Kidney (tissue), 13 donors: ENCODE measurements at regions not wholly inside any gene's neighbourhood (a gene's known extent, or its start where the extent isn't known, plus 50 kb on each side); places are given as distances from the start of the nearest gene placed in this dataset.

Experiments
- DNase-seq, 5 donors: peaks; one replicate each; pipeline ENCODE4 v3.0.0-alpha.2; 2013 to 2020
- FAIRE-seq: peaks from 2 replicates; lab custom pipeline; 2012; peaks lifted over from hg19 to GRCh38; lab: Jason Lieb, UNC
- H3K27ac ChIP-seq, 2 donors: one replicate each; pipeline ENCODE4 v1.7.0; 2013; ENCODE audit warnings: low read depth in 2 of 2, low read length in 2 of 2, inconsistent platforms in 1 of 2
- H3K27me3 ChIP-seq: one replicate; pipeline ENCODE4 v1.7.1; 2013; ENCODE audit warnings: low read length, inconsistent platforms; ENCODE audit not compliant: control insufficient read depth, insufficient read depth
- H3K36me3 ChIP-seq, 3 donors: one replicate each; pipeline versions ENCODE4 v1.7.0 to v1.7.1; 2013; ENCODE audit warnings: low read length in 3 of 3, control low read depth in 1 of 3, inconsistent platforms in 1 of 3; ENCODE audit not compliant: insufficient read depth in 3 of 3, control insufficient read depth in 2 of 3
- H3K4me1 ChIP-seq, 3 donors: one replicate each; pipeline versions ENCODE4 v1.7.0 to v1.7.1; 2013; ENCODE audit warnings: low read length in 3 of 3, inconsistent platforms in 1 of 3, low read depth in 1 of 3; ENCODE audit not compliant: control insufficient read depth in 2 of 3, insufficient read depth in 2 of 3
- H3K4me3 ChIP-seq, 3 donors: one replicate each; pipeline versions ENCODE4 v1.7.0 to v1.8.1; 2013; ENCODE audit warnings: low read length in 3 of 3, control low read depth in 1 of 3, inconsistent platforms in 1 of 3
- H3K9ac ChIP-seq, 3 donors: one replicate each; pipeline versions ENCODE4 v1.7.0 to v1.7.1; 2013; ENCODE audit warnings: low read length in 3 of 3, control low read depth in 1 of 3, inconsistent platforms in 1 of 3
- H3K9me3 ChIP-seq, 3 donors: one replicate each; pipeline versions ENCODE4 v1.7.0 to v1.7.1; 2013; ENCODE audit warnings: low read length in 3 of 3, control low read depth in 1 of 3, inconsistent platforms in 1 of 3; ENCODE audit not compliant: control insufficient read depth in 2 of 3, insufficient read depth in 1 of 3
- CTCF ChIP-seq: IDR thresholded peaks from 3 replicates; pipeline ENCODE4 v1.5.1; 2012; ENCODE audit warnings: mild to moderate bottlenecking, moderate library complexity, borderline replicate concordance; ENCODE audit not compliant: insufficient read depth; ENCODE audit errors: extremely low read depth
- intact Hi-C: fragments of 100-400 bp; cut with DNase I; formaldehyde crosslinking; loops from one replicate; pipeline ENCODE4 v1.11.1; 2022
- donor health status: control.
- donor health status: control.
- donor health status: control.
- donor health status: control.
- donor health status: control.
- donor health status: DM: yes; HTN: yes; CAD: no.
- donor health status: Normal renal cell carcinoma (clear cell type).

GRCh38 chr1:157287462-157287861 is 149.3 kb upstream of the ETV3 start:
- H3K4me3 ChIP-seq, result no peak overlapping the region
- H3K4me1 ChIP-seq, result no peaks in the 10 kb centered on the region
- intact Hi-C loops, result no loop called here
- FAIRE-seq (no peak), DNase-seq (no peak)
- no peak overlapping the region for H3K9ac ChIP-seq
- no peaks in the 10 kb centered on the region for H3K36me3 ChIP-seq
- H3K9me3 ChIP-seq, result no peaks in the 10 kb centered on the region
- no peaks in the 10 kb centered on the region for H3K27me3 ChIP-seq
- TF ChIP-seq CTCF, result no peak
- no peak overlapping the region for H3K27ac ChIP-seq

GRCh38 chr1:157286646-157287420 is 148.6 kb upstream of the ETV3 start:
- DNase-seq (no peak), FAIRE-seq (no peak)
- intact Hi-C loops, result no loop called here
- TF ChIP-seq CTCF, result no peak
- Histone ChIP-seq H3K9ac (no peak overlapping the region), H3K27me3 (no peaks in the 10 kb centered on the region), H3K27ac (no peak overlapping the region), H3K9me3 (no peaks in the 10 kb centered on the region), H3K4me1 (no peaks in the 10 kb centered on the region), H3K4me3 (no peak overlapping the region), H3K36me3 (no peaks in the 10 kb centered on the region)

- DNase-seq (no peak), FAIRE-seq (no peak)
- intact Hi-C loops, result no loop called here
- TF ChIP-seq CTCF, result no peak
- Histone ChIP-seq H3K4me1 (no peaks in the 10 kb centered on the region), H3K4me3 (no peak overlapping the region), H3K27me3 (no peaks in the 10 kb centered on the region), H3K9me3 (no peaks in the 10 kb centered on the region), H3K9ac (no peak overlapping the region), H3K36me3 (no peaks in the 10 kb centered on the region), H3K27ac (no peak overlapping the region)
Observed at GRCh38 chr1:157286096-157286495, 147.9 kb upstream of the ETV3 start.
